Effector CD4-positive, alpha-beta T cell (primary cell): ENCODE measurements at regions not wholly inside any gene's neighbourhood (a gene's known extent, or its start where the extent isn't known, plus 50 kb on each side); places are given as distances from the start of the nearest gene placed in this dataset.

Source experiments
- DNase-seq: peaks from one replicate; pipeline ENCODE4 v3.0.0-alpha.2; 2020

DNA sequence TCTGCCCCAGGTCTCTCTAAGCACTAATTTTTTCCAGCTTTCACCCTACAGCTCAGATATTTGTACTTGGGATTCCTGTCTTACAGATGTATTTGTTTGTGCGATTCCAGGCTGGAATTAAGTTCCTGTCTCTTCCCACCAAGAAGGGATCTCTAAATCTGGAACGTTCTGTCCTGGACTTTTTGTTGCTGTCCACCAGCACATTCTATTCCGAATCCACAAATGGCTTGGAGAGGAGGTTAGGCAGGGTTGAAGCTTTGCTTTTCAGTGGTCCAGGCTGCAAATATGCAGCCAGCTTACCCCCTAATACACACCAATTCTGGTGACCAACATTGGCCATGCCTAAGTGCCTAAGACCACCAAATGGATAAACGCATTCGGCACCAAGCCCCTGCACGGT lies 315.0 kb downstream of the TNS1 start:
- DNase-seq, result no peak

- no peak for DNase-seq
Measured at GRCh38 chr2:217685255-217685605, 317.6 kb downstream of the TNS1 start.

- no peak for DNase-seq
Measured at GRCh38 chr2:217684431-217685254, 318.2 kb downstream of the TNS1 start.

GRCh38 chr2:217683106-217683870 lies 319.5 kb downstream of the TNS1 start:
- no peak for DNase-seq

- no peak for DNase-seq
Measured at GRCh38 chr2:217681791-217682190, 321.0 kb downstream of the TNS1 start.

- DNase-seq, result no peak
Measured at GRCh38 chr2:217680381-217680780, 322.4 kb downstream of the TNS1 start.

DNA sequence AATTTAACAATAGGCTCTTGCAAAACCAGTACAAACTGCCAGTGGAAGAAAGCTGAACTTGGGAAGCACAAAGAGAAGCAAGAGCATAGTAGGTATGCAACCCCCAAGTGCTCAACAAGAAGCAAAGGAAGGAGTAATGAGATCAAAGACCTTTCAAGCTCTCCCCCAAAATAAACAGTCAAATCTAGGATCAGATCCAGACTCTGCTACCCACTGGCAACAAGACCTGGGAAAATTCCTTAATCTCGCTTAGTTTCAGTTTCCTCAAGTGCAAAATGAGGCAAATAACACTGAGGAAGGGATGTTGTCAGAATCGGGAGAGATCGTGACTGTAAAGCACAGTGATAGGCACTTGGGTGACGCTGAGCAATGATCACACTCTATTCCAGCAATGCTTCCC lies 329.2 kb downstream of the TNS1 start:
- DNase-seq, result no peak

DNA sequence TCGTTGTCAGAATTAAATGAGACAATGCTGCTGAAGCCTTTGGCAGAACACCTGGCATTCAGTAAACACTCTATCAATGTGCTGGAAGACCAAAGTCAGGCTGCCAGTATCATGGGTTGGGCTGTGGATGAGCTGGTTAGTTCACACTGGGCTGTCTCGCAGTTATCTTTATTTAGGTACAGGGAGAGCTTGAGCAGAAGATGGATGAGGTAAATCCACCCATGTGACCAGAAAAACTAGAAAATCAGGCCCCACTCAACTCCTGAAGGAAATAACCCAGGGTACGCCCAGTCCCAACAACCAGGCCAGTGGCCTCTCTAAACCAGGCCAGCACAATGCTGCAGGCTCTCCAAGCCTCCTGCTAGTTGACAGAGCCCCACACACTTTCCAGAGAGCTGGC lies 330.3 kb downstream of the TNS1 start:
- no peak for DNase-seq

DNA sequence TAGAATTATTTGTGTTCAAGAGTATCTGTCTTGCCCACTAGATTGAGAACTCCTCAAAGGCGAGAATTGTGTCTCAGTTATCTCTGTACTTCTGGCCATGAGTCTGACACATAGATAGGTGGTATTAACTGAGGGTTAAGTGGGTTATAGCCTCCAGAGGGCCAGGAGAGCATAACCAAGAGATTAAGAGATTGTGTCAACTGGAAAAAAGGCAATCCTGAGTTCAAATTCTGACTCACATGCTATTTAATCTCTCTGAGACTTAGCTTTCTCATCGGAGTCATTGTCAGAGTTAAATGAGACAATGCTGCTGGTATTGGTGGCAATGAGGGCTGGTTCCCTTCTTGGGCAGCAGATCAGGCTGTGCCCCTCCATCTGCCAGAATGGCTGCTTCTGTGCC lies 330.9 kb downstream of the TNS1 start:
- DNase-seq, result no peak

DNA sequence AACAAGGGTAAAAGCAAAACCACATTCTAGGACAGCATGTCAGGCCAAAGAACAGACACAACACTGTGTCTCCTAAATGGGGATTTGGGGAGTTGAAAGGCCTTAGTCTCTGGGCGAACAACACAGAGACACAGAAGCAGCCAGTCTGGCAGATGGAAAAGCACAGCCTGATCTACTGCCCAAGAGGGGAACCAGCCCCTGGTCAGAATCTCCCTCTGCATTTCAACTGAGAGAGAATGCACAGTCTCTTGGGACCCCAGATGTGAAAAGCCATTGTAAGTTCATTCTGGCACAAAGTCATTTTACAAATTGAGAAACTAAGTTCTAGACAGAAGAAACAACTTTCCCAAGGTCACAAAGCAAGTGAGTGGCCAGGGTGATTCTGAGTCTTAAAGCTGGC lies 331.7 kb downstream of the TNS1 start:
- no peak for DNase-seq

- no peak for DNase-seq
Measured at GRCh38 chr2:217669831-217670230, 333.0 kb downstream of the TNS1 start.

- DNase-seq, result no peak
Measured at GRCh38 chr2:217667512-217667911, 335.3 kb downstream of the TNS1 start.

- DNase-seq, result no peak
Measured at GRCh38 chr2:217667035-217667434, 335.8 kb downstream of the TNS1 start.

- DNase-seq, result no peak
Measured at GRCh38 chr2:217666338-217666737, 336.5 kb downstream of the TNS1 start.

- no peak for DNase-seq
Measured at GRCh38 chr2:217664761-217665160, 338.0 kb downstream of the TNS1 start.

DNA sequence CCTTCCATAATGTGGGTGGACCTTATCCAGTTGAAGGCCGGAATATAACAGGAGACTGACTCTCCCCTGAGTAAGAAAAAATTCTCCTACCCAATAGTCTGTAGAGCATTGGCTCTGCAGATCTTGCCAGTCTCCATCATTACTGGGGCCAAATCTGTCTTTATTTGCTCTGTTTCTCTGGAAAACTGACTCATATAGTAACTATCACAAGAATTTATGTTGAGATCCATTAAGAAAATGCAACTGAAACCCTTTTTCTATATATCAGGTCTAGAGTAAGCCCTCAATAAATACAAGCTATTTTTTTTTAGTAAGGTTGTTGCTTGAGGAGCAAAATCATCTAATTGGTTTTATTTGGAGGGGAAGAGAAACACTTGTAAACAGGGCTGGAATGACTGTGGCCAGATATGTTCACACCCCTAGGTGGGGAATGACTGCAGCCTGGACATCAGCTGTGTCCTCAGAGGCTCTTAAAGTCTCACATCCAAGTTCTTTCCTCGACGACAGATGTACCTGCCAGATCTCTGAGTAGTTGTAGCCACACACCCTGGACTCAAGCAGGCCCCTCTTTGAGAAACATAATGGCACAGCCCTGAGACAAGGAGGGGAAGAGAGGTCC lies 339.7 kb downstream of the TNS1 start:
- DNase-seq, result no peak

GRCh38 chr2:217661378-217661777 lies 341.4 kb downstream of the TNS1 start:
- no peak for DNase-seq

DNA sequence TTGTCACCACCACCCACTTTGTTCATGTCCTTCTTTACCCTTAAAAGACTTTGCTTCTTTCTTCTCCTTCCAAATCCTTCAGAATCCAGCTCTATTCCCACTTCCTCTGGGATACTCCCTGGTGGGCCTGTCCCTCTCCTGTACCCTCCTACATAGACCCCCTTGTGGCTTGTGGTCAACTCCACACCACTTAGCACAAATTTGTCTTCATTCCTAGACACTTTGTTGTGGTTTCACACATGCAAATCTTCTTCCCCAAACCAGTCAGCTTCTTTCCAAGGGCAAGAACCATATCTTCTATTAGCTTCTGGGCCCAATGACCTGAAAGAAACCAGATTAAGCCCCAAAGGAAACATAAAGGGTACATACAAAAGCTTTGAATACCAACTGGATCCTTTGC lies 342.4 kb downstream of the TNS1 start:
- no peak for DNase-seq

DNA sequence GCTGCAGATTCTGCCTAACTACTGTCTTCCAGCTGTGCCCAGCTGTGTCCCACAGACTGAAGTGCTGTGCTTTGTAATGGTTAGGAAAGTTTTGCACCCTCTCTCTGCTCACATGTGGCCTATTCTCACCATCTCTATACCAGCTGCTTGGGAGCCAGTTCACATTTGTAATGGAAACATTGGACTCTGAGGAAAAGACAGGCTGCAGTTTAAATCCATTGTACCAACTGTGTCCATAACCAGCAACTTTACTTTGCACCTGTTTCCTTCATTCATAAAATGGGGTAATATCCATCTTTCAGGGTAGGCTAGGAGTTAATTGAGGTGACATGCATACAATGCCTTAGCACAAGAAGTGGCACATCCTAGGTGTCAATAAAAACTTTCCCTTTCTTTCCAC lies 344.0 kb downstream of the TNS1 start:
- DNase-seq, result no peak

- DNase-seq, result no peak
Measured at GRCh38 chr2:217657252-217657651, 345.5 kb downstream of the TNS1 start.

DNA sequence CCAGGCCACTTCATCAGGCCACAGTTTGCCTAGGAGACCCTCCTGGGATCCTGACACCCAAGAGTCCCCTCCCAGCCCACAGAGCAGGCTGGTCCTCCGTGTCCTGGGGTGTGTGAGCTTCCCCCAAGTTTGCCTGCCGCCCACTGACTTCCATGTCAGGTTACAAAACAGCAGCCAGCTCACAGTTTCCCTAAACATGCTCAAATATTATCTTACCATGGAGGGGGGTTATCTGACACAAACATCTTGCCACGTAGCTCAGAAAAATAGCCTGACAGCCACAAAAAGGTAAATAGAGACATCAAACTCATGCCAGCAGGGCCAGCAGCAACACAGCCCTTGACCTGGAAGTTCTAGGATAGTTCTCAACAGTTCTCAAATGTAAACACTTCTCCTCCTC lies 346.5 kb downstream of the TNS1 start:
- DNase-seq, result no peak

DNA sequence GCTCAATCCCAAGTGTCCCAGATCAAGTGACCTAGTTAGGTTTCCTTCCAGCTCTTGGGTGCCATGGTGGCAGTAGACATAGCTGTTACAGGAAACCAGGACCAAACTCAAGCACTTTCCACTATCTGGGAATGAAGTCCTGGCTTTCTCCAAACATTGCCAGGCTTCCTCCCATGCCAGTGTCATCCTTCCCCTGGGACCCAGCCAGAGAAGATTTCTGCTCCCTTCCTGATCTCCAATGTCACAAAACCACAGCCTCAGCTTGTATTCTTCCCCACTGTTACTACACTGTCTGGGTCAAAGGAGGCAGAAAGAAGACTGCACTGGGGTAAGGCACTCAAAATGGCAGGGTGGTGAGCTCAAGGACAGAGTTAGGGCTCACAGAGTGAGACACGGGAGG lies 347.1 kb downstream of the TNS1 start:
- DNase-seq, result no peak

DNA sequence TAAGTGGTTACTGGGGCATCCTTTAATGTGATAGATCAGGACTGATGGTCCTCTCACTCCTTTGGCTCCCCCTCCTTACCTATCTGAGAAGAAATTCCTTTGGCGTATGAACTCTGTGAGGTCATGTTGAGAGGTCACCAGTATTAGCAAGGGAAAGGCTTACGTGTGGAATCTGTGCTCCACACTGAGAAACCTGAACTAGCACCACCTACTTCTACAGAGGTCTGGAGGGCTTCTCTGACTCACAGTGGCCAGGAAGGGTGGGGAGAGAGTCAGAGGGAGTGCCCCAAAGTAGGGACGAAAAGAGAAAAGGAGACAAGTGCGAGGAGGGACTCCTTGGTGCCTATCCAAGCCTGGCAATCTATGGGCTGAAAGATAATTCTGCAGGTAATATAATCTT lies 348.6 kb downstream of the TNS1 start:
- no peak for DNase-seq
